Heart right ventricle (tissue), 16 donors: ENCODE measurements at regions not wholly inside any gene's neighbourhood (a gene's known extent, or its start where the extent isn't known, plus 50 kb on each side); places are given as distances from the start of the nearest gene placed in this dataset.

ENCODE experiments used
- ATAC-seq, 8 donors: fragments of 200-7000 bp; cut with Tn5 transposase; one replicate each; pipeline ENCODE4 v1.9.1; 2020; ENCODE audit warnings: mild to moderate bottlenecking in 8 of 8, moderate library complexity in 8 of 8, moderate number of reproducible peaks in 1 of 8
- DNase-seq, 2 donors: peaks; one replicate each; pipeline ENCODE4 v3.0.0-alpha.2; 2020
- H3K27ac ChIP-seq, 10 donors: fragments of 200-600 bp; sonication (generic) in 2 of 10; one replicate each; pipeline versions ENCODE4 v1.5.0 to v1.8.0; 2020 to 2022; ENCODE audit warnings: mild to moderate bottlenecking in 3 of 10
- H3K27me3 ChIP-seq, 7 donors: fragments of 200-600 bp; one replicate each; pipeline ENCODE4 v1.8.0; 2021 to 2022; ENCODE audit warnings: mild to moderate bottlenecking in 2 of 7
- H3K36me3 ChIP-seq, 9 donors: fragments of 200-600 bp; sonication (generic) in 1 of 9; one replicate each; pipeline versions ENCODE4 v1.5.0 to v1.8.0; 2020 to 2022; ENCODE audit warnings: mild to moderate bottlenecking in 2 of 9
- H3K4me1 ChIP-seq, 9 donors: fragments of 200-600 bp; sonication (generic) in 1 of 9; one replicate each; pipeline versions ENCODE4 v1.5.0 to v1.8.0; 2020 to 2022; ENCODE audit warnings: mild to moderate bottlenecking in 4 of 9
- H3K4me3 ChIP-seq, 10 donors: fragments of 200-600 bp; sonication (generic) in 2 of 10; one replicate each; pipeline versions ENCODE4 v1.5.0 to v1.8.0; 2020 to 2022; ENCODE audit warnings: mild to moderate bottlenecking in 7 of 10, moderate library complexity in 2 of 10
- H3K9me3 ChIP-seq, 11 donors: fragments of 200-600 bp in 10 of 11; sonication (generic) in 2 of 11; one replicate each; pipeline versions ENCODE4 v1.5.0 to v1.8.0; 2013 to 2022; ENCODE audit warnings: mild to moderate bottlenecking in 2 of 11, control low read depth in 1 of 11, moderate library complexity in 1 of 11
- WGBS, 2 donors: extraction: QIAGEN DNeasy Blood & Tissue Kit; methylation state at CpG; one replicate each; pipeline ENCODE4 v1.1.7; 2013; ENCODE audit warnings: inconsistent platforms in 1 of 2; 5-methylcytosine and 5-hydroxymethylcytosine counted together
- intact Hi-C, 10 donors: fragments of 100-400 bp; cut with DNase I; formaldehyde crosslinking; loops; one replicate each; pipeline versions ENCODE4 v1.11.1 to v1.14.2; 2022
- TF ChIP-seq, protein P1 (sequence below), 9 donors: fragments of 200-600 bp; sonication (generic) in 2 of 9; IDR thresholded peaks; one replicate each; pipeline versions ENCODE4 v1.5.0 to v1.8.0; 2021 to 2022; ENCODE audit warnings: antibody characterized with exemption in 9 of 9, mild to moderate bottlenecking in 5 of 9, moderate library complexity in 1 of 9
- donor health status: Arrhythmogenic right ventricular cardiomyopathy.
- donor health status: ischemic (EF 13 %, LVEDD 7.1; RV severe dilation, severe dysfunction).
- donor health status: healthy with polysubstance abuse.
- donor health status: DM: no; HTN: yes; CAD: no.
- donor health status: DM: no; HTN: no; CAD: no.
- donor health status: ischemic (EF 25% LVEDD 6.9; RV normal size, moderate dysfunction).
- donor health status: ischemic (EF 25% LVEDD 5.7; RV mildly dilated, moderate dysfunction).
- donor health status: healthy.
- donor health status: DM: yes; HTN: yes; CAD: no.
- donor health status: Ischemic cardiomyopathy.
- donor health status: ischemic (EF 35%, LVEDD 5.7; RV mildly dilated, moderate dysfunction).
- donor health status: nonischemic (EF 11% LVEDD 7.7; RV severe dilation, severe dysfunction).
- donor health status: DM: yes; HTN: yes; CAD: no.
- donor health status: PGD.
- donor health status: ischemic (EF 29% LVEDD 5.4; RV normal size, mild dysfunction).
- donor health status: nonischemic (EF 23%, LVEDD 6.1; RV moderate dilation, normal function).

DNA sequence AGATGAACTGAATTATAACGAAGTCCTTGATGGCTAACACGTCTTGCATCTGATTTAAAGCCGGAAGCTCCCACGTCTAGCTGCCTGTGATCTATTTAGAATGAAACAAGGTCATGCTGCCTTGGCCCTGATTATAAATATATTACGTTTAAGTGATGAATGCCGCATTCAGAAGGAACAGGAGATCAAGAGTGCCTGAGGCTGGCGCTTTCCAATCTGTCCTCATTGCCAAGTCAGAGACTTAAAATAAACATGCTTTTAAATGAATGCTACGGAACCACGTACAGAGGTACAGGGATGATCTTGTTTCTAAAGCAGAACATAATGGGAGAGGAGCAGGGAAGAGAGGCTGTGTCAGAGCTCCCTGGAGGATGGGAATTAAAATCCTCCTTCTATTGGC, 292.8 kb downstream of the TLE1 start:
- intact Hi-C loops = no loop called here
- H3K27ac ChIP-seq = no peak overlapping the region
- TF ChIP-seq, protein P1, sequence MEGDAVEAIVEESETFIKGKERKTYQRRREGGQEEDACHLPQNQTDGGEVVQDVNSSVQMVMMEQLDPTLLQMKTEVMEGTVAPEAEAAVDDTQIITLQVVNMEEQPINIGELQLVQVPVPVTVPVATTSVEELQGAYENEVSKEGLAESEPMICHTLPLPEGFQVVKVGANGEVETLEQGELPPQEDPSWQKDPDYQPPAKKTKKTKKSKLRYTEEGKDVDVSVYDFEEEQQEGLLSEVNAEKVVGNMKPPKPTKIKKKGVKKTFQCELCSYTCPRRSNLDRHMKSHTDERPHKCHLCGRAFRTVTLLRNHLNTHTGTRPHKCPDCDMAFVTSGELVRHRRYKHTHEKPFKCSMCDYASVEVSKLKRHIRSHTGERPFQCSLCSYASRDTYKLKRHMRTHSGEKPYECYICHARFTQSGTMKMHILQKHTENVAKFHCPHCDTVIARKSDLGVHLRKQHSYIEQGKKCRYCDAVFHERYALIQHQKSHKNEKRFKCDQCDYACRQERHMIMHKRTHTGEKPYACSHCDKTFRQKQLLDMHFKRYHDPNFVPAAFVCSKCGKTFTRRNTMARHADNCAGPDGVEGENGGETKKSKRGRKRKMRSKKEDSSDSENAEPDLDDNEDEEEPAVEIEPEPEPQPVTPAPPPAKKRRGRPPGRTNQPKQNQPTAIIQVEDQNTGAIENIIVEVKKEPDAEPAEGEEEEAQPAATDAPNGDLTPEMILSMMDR (IDR thresholded peaks at IDR 0.05) = no peak
- DNase-seq (no peak), ATAC-seq (peak in 1 of 8 donors; percentile 43)
- 75 to 78% methylated on average over 9 of the region's 9 CpGs for WGBS, 2 donors
- peaks cover 0 to 31% (median 13%) of the 10 kb centered on the region in 9 donors for H3K4me1 ChIP-seq
- no peaks in the 10 kb centered on the region for H3K27me3 ChIP-seq
- H3K9me3 ChIP-seq = no peaks in the 10 kb centered on the region
- H3K36me3 ChIP-seq = no peaks in the 10 kb centered on the region
- no peak overlapping the region for H3K4me3 ChIP-seq

DNA sequence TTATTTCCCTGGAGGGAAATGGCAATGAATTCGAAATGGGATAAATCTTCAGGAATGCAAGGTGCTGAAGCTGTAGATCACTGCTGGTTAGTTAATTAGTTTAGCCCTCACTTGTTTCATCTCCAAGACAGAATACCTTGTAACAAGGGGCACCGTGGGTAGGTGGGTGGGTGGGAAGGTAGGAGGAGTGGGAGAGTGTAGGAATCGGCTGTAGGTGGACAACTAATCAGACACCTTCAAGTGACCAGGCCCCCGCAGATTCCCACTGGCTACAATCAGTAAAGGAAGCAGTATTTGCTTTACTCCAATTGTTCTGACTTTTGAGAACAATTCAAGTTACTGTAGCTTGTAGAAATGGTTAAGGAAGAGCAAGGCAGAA, 293.7 kb downstream of the TLE1 start:
- Histone ChIP-seq H3K36me3 (no peaks in the 10 kb centered on the region), H3K27ac (peak overlapping the region in 1 of 10 donors; percentile 37), H3K4me1 (peaks cover 0 to 36% (median 19%) of the 10 kb centered on the region in 9 donors), H3K9me3 (no peaks in the 10 kb centered on the region), H3K27me3 (no peaks in the 10 kb centered on the region), H3K4me3 (no peak overlapping the region)
- DNase-seq (no peak), ATAC-seq (no peak)
- TF ChIP-seq, protein P1 (IDR thresholded peaks at IDR 0.05) = no peak
- intact Hi-C loops = no loop called here
- 66 to 74% methylated on average over 4 of the region's 4 CpGs for WGBS, 2 donors

DNA sequence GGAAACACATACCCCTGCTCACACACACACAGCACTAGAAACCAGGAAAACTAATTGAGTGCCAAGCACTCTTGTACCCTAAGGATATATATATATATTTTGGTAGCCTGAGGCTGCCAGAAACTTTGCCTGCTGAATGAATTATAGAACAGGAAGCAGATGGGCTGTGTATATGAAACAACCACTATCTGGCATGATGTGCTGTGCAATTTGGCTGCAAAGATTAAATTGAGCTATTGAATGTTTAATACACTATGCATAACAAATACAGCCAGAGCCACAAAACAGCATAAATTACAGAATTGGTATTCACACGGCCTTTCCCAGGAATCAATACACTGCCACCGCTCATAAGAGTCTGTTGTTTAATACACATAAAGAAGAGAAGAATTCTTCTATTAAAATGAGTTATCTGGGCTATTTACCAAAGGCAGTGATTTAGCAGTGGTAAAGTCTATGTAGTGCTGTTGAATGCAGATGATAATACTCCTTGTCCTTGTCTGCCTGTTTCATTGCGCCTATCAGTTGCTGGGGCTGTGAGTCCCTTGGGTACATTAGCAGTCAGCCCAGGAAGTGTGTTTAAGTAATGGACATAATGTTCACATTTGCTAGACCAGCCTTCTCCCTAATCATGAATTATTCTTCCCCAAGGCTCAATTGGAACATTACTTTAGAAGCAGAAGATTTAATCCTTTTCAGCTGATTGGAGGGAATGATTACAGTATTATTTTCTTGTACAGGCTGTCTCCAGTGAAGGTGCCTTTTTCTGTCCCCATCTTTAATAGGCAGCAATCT, 294.3 kb downstream of the TLE1 start:
- H3K27ac ChIP-seq = peak overlapping the region in 6 of 10 donors; percentile 26 to 53 (median 36)
- ATAC-seq = peak in 6 of 8 donors; percentile 15 to 72 (median 50)

DNA sequence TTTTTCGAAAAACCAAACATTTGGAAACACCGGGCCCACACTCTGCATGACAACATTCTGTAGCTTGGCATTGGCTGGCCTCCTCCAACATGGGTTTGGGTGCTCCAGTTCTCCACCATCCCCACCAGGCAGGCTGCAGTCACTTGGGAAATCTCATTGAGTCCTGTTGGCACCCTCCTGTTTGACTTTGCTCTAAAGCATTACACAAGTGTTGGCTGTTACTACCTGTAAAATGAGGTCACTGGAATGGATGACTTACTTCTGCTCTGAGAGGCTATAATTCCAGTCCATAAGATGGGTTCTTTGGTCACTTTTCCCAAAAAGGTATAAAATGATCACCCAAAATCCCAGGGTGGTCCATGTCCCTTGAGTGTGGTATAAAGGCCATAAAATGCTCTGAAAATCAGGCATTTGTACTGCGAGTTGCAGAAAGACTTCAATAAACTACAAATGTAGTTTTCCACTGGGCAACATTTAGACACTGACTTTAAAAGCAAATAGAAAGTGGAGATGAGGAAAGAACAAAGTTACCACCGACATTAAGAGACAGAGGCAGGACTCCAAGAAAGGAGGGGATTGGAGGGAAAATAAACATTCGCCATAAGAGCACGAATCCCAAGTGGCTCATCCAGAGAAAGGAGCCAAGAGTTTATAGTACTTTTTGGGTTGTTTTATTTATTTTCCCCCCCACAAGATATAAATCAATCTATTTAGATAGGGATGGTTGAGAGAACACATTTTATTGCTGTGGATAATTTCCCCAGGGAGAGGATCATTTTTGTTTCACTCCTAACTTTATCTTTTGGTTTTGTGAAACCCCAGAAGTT, 295.1 kb downstream of the TLE1 start:
- Histone ChIP-seq H3K4me1 (peaks cover 0 to 48% (median 22%) of the 10 kb centered on the region in 9 donors), H3K9me3 (no peaks in the 10 kb centered on the region), H3K27ac (peak overlapping the region in 6 of 10 donors; percentile 26 to 53 (median 36)), H3K4me3 (no peak overlapping the region), H3K36me3 (no peaks in the 10 kb centered on the region), H3K27me3 (no peaks in the 10 kb centered on the region)
- WGBS, 2 donors = 64 to 70% methylated on average over 6 of the region's 6 CpGs
- TF ChIP-seq, protein P1 (IDR thresholded peaks at IDR 0.05) = no peak
- DNase-seq (no peak), ATAC-seq (peak in 2 of 8 donors; percentile 17 to 18)
- intact Hi-C loops = no loop called here

More for the DNA sequence above, 294.3 kb downstream of the TLE1 start:
- TF ChIP-seq, protein P1 (IDR thresholded peaks at IDR 0.05) = no peak
- H3K4me3 ChIP-seq = no peak overlapping the region
- H3K9me3 ChIP-seq = no peaks in the 10 kb centered on the region
- H3K4me1 ChIP-seq = peaks cover 0 to 39% (median 22%) of the 10 kb centered on the region in 9 donors
- H3K36me3 ChIP-seq = no peaks in the 10 kb centered on the region
- DNase-seq = no peak
- intact Hi-C loops = no loop called here
- 56 to 61% methylated on average over 3 of the region's 3 CpGs for WGBS, 2 donors
- H3K27me3 ChIP-seq = no peaks in the 10 kb centered on the region
